WTC11 (cell line): ENCODE measurements at regions not wholly inside any gene's neighbourhood (a gene's known extent, or its start where the extent isn't known, plus 50 kb on each side); places are given as distances from the start of the nearest gene placed in this dataset.

Experiments used
- ATAC-seq: fragments of 200-7000 bp; cut with Tn5 transposase; 2 replicates; pipeline ENCODE4 v1.10.0; 2021; ENCODE audit warnings: mild to moderate bottlenecking, moderate library complexity
- CTCF ChIA-PET: fragments of 300-600 bp; sonication (Branson Sonifier 250); formaldehyde crosslinking; loops from one replicate; lab custom pipeline; 2021; ENCODE audit warnings: antibody characterized with exemption; lab: Charles Lee
- POLR2A ChIA-PET: fragments of 350-600 bp; sonication (Branson Sonifier 250); formaldehyde crosslinking; loops from one replicate; lab custom pipeline; 2021; ENCODE audit warnings: antibody characterized with exemption; lab: Charles Lee
- DNase-seq: peaks from one replicate; pipeline ENCODE4 v3.0.0; 2021; ENCODE audit warnings: low spot score
- H3K27ac Mint-ChIP-seq: 2 replicates; pipeline ENCODE4 v1.8.0; 2021; ENCODE audit warnings: mixed read lengths
- H3K27me3 Mint-ChIP-seq: 2 replicates; pipeline ENCODE4 v1.8.0; 2021; ENCODE audit warnings: low read depth, mild to moderate bottlenecking, moderate library complexity, mixed read lengths
- H3K36me3 Mint-ChIP-seq: 2 replicates; pipeline ENCODE4 v1.8.0; 2021; ENCODE audit warnings: mixed read lengths
- H3K4me1 Mint-ChIP-seq: 2 replicates; pipeline ENCODE4 v1.8.0; 2022; ENCODE audit warnings: mixed read lengths
- H3K4me3 Mint-ChIP-seq: 2 replicates; pipeline ENCODE4 v1.8.0; 2021; ENCODE audit warnings: mild to moderate bottlenecking, moderate library complexity, mixed read lengths
- H3K9me3 Mint-ChIP-seq: 2 replicates; pipeline ENCODE4 v1.8.0; 2021; ENCODE audit warnings: mixed read lengths
- ATF6 ChIP-seq: sonication (generic); formaldehyde crosslinking; IDR thresholded peaks from 2 replicates; pipeline ENCODE4 v1.8.1; 2023; ENCODE audit warnings: mild to moderate bottlenecking, missing genetic modification reagents
- CBFB ChIP-seq: sonication (generic); formaldehyde crosslinking; IDR thresholded peaks from 2 replicates; pipeline ENCODE4 v1.8.1; 2022; ENCODE audit warnings: mild to moderate bottlenecking, low read depth, missing genetic modification reagents
- E2F4 ChIP-seq: sonication (generic); formaldehyde crosslinking; IDR thresholded peaks from 2 replicates; pipeline ENCODE4 v1.8.1; 2022; ENCODE audit warnings: low read depth, mild to moderate bottlenecking, moderate library complexity, missing genetic modification reagents, borderline replicate concordance
- ESRRA ChIP-seq: sonication (generic); formaldehyde crosslinking; IDR thresholded peaks from 2 replicates; pipeline ENCODE4 v1.8.1; 2022; ENCODE audit warnings: mild to moderate bottlenecking, missing genetic modification reagents, borderline replicate concordance
- GABPB1 ChIP-seq: sonication (generic); formaldehyde crosslinking; IDR thresholded peaks from 2 replicates; pipeline ENCODE4 v1.8.1; 2023; ENCODE audit warnings: mild to moderate bottlenecking, missing genetic modification reagents
- JAZF1 ChIP-seq: fragments of 250-450 bp; sonication (Bioruptor Pico); IDR thresholded peaks from 2 replicates; pipeline ENCODE4 v1.9.0; 2021; ENCODE audit warnings: moderate library complexity, mild to moderate bottlenecking, inconsistent platforms
- NR2C2 ChIP-seq: sonication (generic); formaldehyde crosslinking; IDR thresholded peaks from 2 replicates; pipeline ENCODE4 v1.8.0; 2022; ENCODE audit warnings: mild to moderate bottlenecking, missing genetic modification reagents
- PRDM15 ChIP-seq: sonication (generic); formaldehyde crosslinking; IDR thresholded peaks from 2 replicates; pipeline ENCODE4 v1.8.0; 2022; ENCODE audit warnings: missing genetic modification reagents
- RORB ChIP-seq: fragments of 250-450 bp; sonication (Bioruptor Pico); IDR thresholded peaks from 2 replicates; pipeline ENCODE4 v1.9.0; 2021; ENCODE audit warnings: mild to moderate bottlenecking
- SP1 ChIP-seq: sonication (generic); formaldehyde crosslinking; conservative IDR thresholded peaks from 2 replicates; pipeline ENCODE4 v1.8.1; 2022; ENCODE audit warnings: missing genetic modification reagents
- ZBTB43 ChIP-seq: sonication (generic); formaldehyde crosslinking; IDR thresholded peaks from 2 replicates; pipeline ENCODE4 v1.8.1; 2023; ENCODE audit warnings: mild to moderate bottlenecking, missing genetic modification reagents
- ZMAT4 ChIP-seq: fragments of 250-450 bp; sonication (Bioruptor Pico); IDR thresholded peaks from 2 replicates; pipeline ENCODE4 v1.9.0; 2021; ENCODE audit warnings: mild to moderate bottlenecking
- ZNF121 ChIP-seq: sonication (generic); formaldehyde crosslinking; IDR thresholded peaks from 2 replicates; pipeline ENCODE4 v1.8.0; 2023; ENCODE audit warnings: missing genetic modification reagents
- ZNF232 ChIP-seq: sonication (generic); formaldehyde crosslinking; IDR thresholded peaks from 2 replicates; pipeline ENCODE4 v1.8.0; 2022; ENCODE audit warnings: mild to moderate bottlenecking, missing genetic modification reagents
- ZNF263 ChIP-seq: sonication (generic); formaldehyde crosslinking; IDR thresholded peaks from 2 replicates; pipeline ENCODE4 v1.8.1; 2022; ENCODE audit warnings: low read depth, mild to moderate bottlenecking, moderate library complexity, missing genetic modification reagents
- ZNF281 ChIP-seq: sonication (generic); formaldehyde crosslinking; IDR thresholded peaks from 2 replicates; pipeline ENCODE4 v1.8.0; 2023; ENCODE audit warnings: mild to moderate bottlenecking, missing genetic modification reagents
- ZNF512 ChIP-seq: sonication (generic); formaldehyde crosslinking; IDR thresholded peaks from 2 replicates; pipeline ENCODE4 v1.8.1; 2022; ENCODE audit warnings: missing genetic modification reagents, borderline replicate concordance

- no peak overlapping the region for H3K4me3 Mint-ChIP-seq
- H3K4me1 Mint-ChIP-seq, result no peaks in the 10 kb centered on the region
- POLR2A ChIA-PET, result no interaction called here
- H3K27me3 Mint-ChIP-seq, result no peaks in the 10 kb centered on the region
- no peak overlapping the region for H3K27ac Mint-ChIP-seq
- no peaks in the 10 kb centered on the region for H3K36me3 Mint-ChIP-seq
- DNase-seq, result no peak
- no peak for TF ChIP-seq SP1 (CRISPR knock-in tag)
- TF ChIP-seq GABPB1 (CRISPR knock-in tag), result no peak
- no peak for TF ChIP-seq NR2C2 (CRISPR knock-in tag)
- no peak for TF ChIP-seq ZNF232
- no peak for TF ChIP-seq PRDM15 (CRISPR knock-in tag)
- no peak for TF ChIP-seq E2F4
- no peak for TF ChIP-seq ZMAT4
- TF ChIP-seq RORB, result no peak
- TF ChIP-seq ZNF263 (CRISPR knock-in tag), result no peak
- no peak for TF ChIP-seq ATF6 (CRISPR knock-in tag)
- TF ChIP-seq ZBTB43, result no peak
- no peak for TF ChIP-seq ZNF281
- no peak for TF ChIP-seq ZNF121 (CRISPR knock-in tag)
- no peak for TF ChIP-seq CBFB
- no peak for TF ChIP-seq ESRRA
- no peak for TF ChIP-seq ZNF512 (CRISPR knock-in tag)
- no peak for TF ChIP-seq JAZF1 (CRISPR knock-in tag)
- CTCF ChIA-PET, result interaction anchor here (1.3 to 1.9 kb wide), 2 partner anchors 23 to 31 kb away, joined by 3 to 7 read pairs; no protein-coding TSS in a partner anchor
- peaks cover 7% of the 10 kb centered on the region; the same call in 1 of the 2 replicates for H3K9me3 Mint-ChIP-seq
- no peak for ATAC-seq
These were observed 70.3 kb upstream of the BBX start for GRCh38 chr3:107452436-107452835.
